Fibroblast of lung (primary cell): ENCODE measurements at regions not wholly inside any gene's neighbourhood (a gene's known extent, or its start where the extent isn't known, plus 50 kb on each side); places are given as distances from the start of the nearest gene placed in this dataset.

Experiments used
- DNase-seq, 2 donors: peaks; one replicate each; pipeline versions ENCODE4 v3.0.0 to v3.0.0-alpha.2; 2010; ENCODE audit warnings: low read depth in 2 of 2
- H2AFZ ChIP-seq: 2 replicates; pipeline ENCODE4 v1.5.1; 2012; ENCODE audit warnings: low read length, control low read depth, inconsistent platforms
- H3K27ac ChIP-seq: 2 replicates; pipeline ENCODE4 v1.5.1; 2011; ENCODE audit warnings: low read length, control low read depth; ENCODE audit not compliant: insufficient read depth
- H3K27me3 ChIP-seq: 2 replicates; pipeline ENCODE4 v1.5.1; 2011; ENCODE audit warnings: mild to moderate bottlenecking, low read length; ENCODE audit not compliant: control insufficient read depth, insufficient read depth
- H3K36me3 ChIP-seq: 2 replicates; pipeline ENCODE4 v1.5.1; 2011; ENCODE audit warnings: low read length; ENCODE audit not compliant: control insufficient read depth, insufficient read depth
- H3K4me1 ChIP-seq: 2 replicates; pipeline ENCODE4 v1.5.1; 2011; ENCODE audit warnings: low read length; ENCODE audit not compliant: control insufficient read depth, insufficient read depth; ENCODE audit errors: extremely low read depth
- H3K4me2 ChIP-seq: 2 replicates; pipeline ENCODE4 v1.5.1; 2011; ENCODE audit warnings: low read length, control low read depth; ENCODE audit not compliant: insufficient read depth; ENCODE audit errors: extremely low read depth
- H3K4me3 ChIP-seq, 4 experiments: fragments of 200-600 bp in 1 of 4; sonication (generic) in 1 of 4; replicated peaks in 1 of 4; 2 replicates each; pipeline ENCODE4 v1.5.1; 2011 to 2016; ENCODE audit warnings: low read length in 4 of 4, low read depth in 3 of 4, mild to moderate bottlenecking in 3 of 4, control low read depth in 2 of 4, inconsistent platforms in 1 of 4, mixed read lengths in 1 of 4; ENCODE audit not compliant: insufficient read depth in 1 of 4; ENCODE audit errors: control extremely low read depth in 1 of 4
- H3K79me2 ChIP-seq: 2 replicates; pipeline ENCODE4 v1.5.1; 2012; ENCODE audit warnings: mild to moderate bottlenecking, low read length, inconsistent platforms; ENCODE audit not compliant: control insufficient read depth, insufficient read depth
- H3K9ac ChIP-seq: 2 replicates; pipeline ENCODE4 v1.5.1; 2011; ENCODE audit warnings: mild to moderate bottlenecking, low read length, control low read depth; ENCODE audit not compliant: insufficient read depth
- H3K9me3 ChIP-seq: 2 replicates; pipeline ENCODE4 v1.5.1; 2012; ENCODE audit warnings: low read depth, low read length; ENCODE audit not compliant: control insufficient read depth, insufficient read depth
- H4K20me1 ChIP-seq: 2 replicates; pipeline ENCODE4 v1.5.1; 2011; ENCODE audit warnings: low read length; ENCODE audit not compliant: control insufficient read depth, insufficient read depth; ENCODE audit errors: extremely low read depth
- CTCF ChIP-seq, 2 donors: IDR thresholded peaks in 1 of 2; conservative IDR thresholded peaks in 1 of 2; 1 replicate in 1 of 2; 2 replicates in 1 of 2; pipeline ENCODE4 v1.5.1; 2011 to 2012; ENCODE audit warnings: low read length in 2 of 2, control low read depth in 1 of 2, inconsistent platforms in 1 of 2, low read depth in 1 of 2, mild to moderate bottlenecking in 1 of 2
- EZH2 ChIP-seq: IDR thresholded peaks from 2 replicates; pipeline ENCODE4 v1.5.1; 2012; ENCODE audit warnings: low read length, control low read depth, mild to moderate bottlenecking; ENCODE audit errors: missing control alignments

DNA sequence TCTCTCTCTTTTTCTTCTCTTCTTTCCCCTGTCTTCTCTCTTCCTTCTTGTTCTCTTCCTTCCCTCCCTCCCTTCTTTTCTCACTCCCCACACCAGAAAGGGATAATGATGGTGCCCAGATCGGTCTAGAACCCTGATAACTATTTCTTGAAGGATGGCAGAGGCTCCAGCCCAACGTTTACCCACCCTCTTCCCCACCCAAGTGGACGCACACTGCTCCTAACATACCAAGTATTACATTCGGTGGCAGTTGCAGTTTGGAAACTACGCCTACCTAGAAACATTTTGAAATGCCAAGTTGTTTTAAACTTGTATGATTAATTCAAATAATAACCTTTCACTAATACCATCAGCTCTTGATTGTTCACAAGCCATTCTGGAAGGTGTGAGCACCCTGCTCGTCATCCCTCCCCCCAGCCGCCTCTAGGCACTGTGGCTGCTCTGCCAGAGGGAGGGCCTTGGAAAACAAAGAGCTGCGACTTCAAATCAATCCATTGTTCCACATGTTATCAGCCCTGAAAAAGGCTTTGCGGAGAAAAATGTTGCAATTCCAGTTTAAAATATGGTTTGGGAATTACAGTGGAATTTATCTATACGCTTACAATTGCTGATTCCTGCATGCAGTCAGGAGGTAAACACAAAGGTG lies 1017.5 kb upstream of the TENM3 start:
- Histone ChIP-seq H2AFZ (no peak overlapping the region), H3K4me3 (no peak overlapping the region), H3K27ac (no peak overlapping the region), H4K20me1 (no peaks in the 10 kb centered on the region), H3K9ac (no peak overlapping the region), H3K79me2 (no peaks in the 10 kb centered on the region), H3K27me3 (no peaks in the 10 kb centered on the region), H3K4me2 (no peak overlapping the region), H3K4me1 (no peaks in the 10 kb centered on the region), H3K36me3 (no peaks in the 10 kb centered on the region), H3K9me3 (no peaks in the 10 kb centered on the region)
- no peak for TF ChIP-seq EZH2
- no peak for TF ChIP-seq CTCF (conservative IDR thresholded peaks at IDR 0.05 in 1 of 2, IDR thresholded peaks at IDR 0.05 in 1 of 2; ENCODE audit: low read depth in 1 of 2, low read length in 2 of 2)
- no peak for DNase-seq

- no peaks in the 10 kb centered on the region for H3K4me1 ChIP-seq
- no peaks in the 10 kb centered on the region for H3K27me3 ChIP-seq
Observed at GRCh38 chr4:181234951-181235680, 1008.1 kb upstream of the TENM3 start.

GRCh38 chr4:181245326-181245725 lies 997.9 kb upstream of the TENM3 start:
- DNase-seq = no peak
- Histone ChIP-seq H3K4me2 (no peak overlapping the region), H3K4me3 (no peak overlapping the region), H3K9ac (no peak overlapping the region), H3K4me1 (no peaks in the 10 kb centered on the region), H3K27me3 (no peaks in the 10 kb centered on the region), H3K27ac (no peak overlapping the region), H3K9me3 (no peaks in the 10 kb centered on the region), H4K20me1 (no peaks in the 10 kb centered on the region), H2AFZ (no peak overlapping the region), H3K36me3 (no peaks in the 10 kb centered on the region), H3K79me2 (no peaks in the 10 kb centered on the region)
- TF ChIP-seq CTCF (conservative IDR thresholded peaks at IDR 0.05 in 1 of 2, IDR thresholded peaks at IDR 0.05 in 1 of 2; ENCODE audit: low read depth in 1 of 2, low read length in 2 of 2) (no peak), EZH2 (no peak)

More at GRCh38 chr4:181234951-181235680, 1008.1 kb upstream of the TENM3 start:
- no peaks in the 10 kb centered on the region for H3K36me3 ChIP-seq
- TF ChIP-seq CTCF (conservative IDR thresholded peaks at IDR 0.05 in 1 of 2, IDR thresholded peaks at IDR 0.05 in 1 of 2; ENCODE audit: low read depth in 1 of 2, low read length in 2 of 2) = no peak
- TF ChIP-seq EZH2 = no peak
- no peaks in the 10 kb centered on the region for H4K20me1 ChIP-seq
- no peak overlapping the region for H3K4me3 ChIP-seq
- no peak overlapping the region for H3K4me2 ChIP-seq
- no peak overlapping the region for H3K27ac ChIP-seq
- no peaks in the 10 kb centered on the region for H3K79me2 ChIP-seq
- no peak overlapping the region for H3K9ac ChIP-seq
- H3K9me3 ChIP-seq = no peaks in the 10 kb centered on the region
- no peak for DNase-seq
- no peak overlapping the region for H2AFZ ChIP-seq
